Bronchial epithelial cell (primary cell): ENCODE measurements at regions not wholly inside any gene's neighbourhood (a gene's known extent, or its start where the extent isn't known, plus 50 kb on each side); places are given as distances from the start of the nearest gene placed in this dataset.
A peak's percentile ranks its signal among the peaks of the same experiment; 100 is the strongest.

Experiments
- DNase-seq: peaks from one replicate; pipeline ENCODE4 v3.0.0-alpha.2; 2010; ENCODE audit warnings: low read depth
- FAIRE-seq: peaks from 2 replicates; lab custom pipeline; 2011; peaks lifted over from hg19 to GRCh38; lab: Jason Lieb, UNC
- H3K27me3 ChIP-seq: 2 replicates; pipeline ENCODE4 v1.5.1; 2011; ENCODE audit warnings: low read length; ENCODE audit not compliant: control insufficient read depth, insufficient read depth
- H3K36me3 ChIP-seq: 2 replicates; pipeline ENCODE4 v1.5.1; 2011; ENCODE audit warnings: low read length; ENCODE audit not compliant: control insufficient read depth, insufficient read depth
- H3K4me3 ChIP-seq: 2 replicates; pipeline ENCODE4 v1.5.1; 2011; ENCODE audit warnings: mild to moderate bottlenecking, low read depth, low read length, control low read depth
- TF ChIP-seq, protein P1 (sequence below): IDR thresholded peaks from 2 replicates; pipeline ENCODE4 v1.5.1; 2011; ENCODE audit warnings: mild to moderate bottlenecking, moderate library complexity, low read length, control low read depth, inconsistent platforms; ENCODE audit not compliant: insufficient read depth, severe bottlenecking

GRCh38 chr3:103385961-103386656, 951.3 kb downstream of the ZPLD1 start:
- DNase-seq (no peak), FAIRE-seq (no peak)
- Histone ChIP-seq H3K36me3 (no peaks in the 10 kb centered on the region), H3K27me3 (no peaks in the 10 kb centered on the region), H3K4me3 (no peak overlapping the region)
- TF ChIP-seq, protein P1, sequence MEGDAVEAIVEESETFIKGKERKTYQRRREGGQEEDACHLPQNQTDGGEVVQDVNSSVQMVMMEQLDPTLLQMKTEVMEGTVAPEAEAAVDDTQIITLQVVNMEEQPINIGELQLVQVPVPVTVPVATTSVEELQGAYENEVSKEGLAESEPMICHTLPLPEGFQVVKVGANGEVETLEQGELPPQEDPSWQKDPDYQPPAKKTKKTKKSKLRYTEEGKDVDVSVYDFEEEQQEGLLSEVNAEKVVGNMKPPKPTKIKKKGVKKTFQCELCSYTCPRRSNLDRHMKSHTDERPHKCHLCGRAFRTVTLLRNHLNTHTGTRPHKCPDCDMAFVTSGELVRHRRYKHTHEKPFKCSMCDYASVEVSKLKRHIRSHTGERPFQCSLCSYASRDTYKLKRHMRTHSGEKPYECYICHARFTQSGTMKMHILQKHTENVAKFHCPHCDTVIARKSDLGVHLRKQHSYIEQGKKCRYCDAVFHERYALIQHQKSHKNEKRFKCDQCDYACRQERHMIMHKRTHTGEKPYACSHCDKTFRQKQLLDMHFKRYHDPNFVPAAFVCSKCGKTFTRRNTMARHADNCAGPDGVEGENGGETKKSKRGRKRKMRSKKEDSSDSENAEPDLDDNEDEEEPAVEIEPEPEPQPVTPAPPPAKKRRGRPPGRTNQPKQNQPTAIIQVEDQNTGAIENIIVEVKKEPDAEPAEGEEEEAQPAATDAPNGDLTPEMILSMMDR: no peak

GRCh38 chr3:103388214-103388613, 953.4 kb downstream of the ZPLD1 start:
- TF ChIP-seq, protein P1: no peak
- DNase-seq: no peak

GRCh38 chr3:103389356-103389755, 954.5 kb downstream of the ZPLD1 start:
- Histone ChIP-seq H3K4me3 (no peak overlapping the region), H3K27me3 (no peaks in the 10 kb centered on the region), H3K36me3 (no peaks in the 10 kb centered on the region)
- DNase-seq: no peak
- no peak for FAIRE-seq
- TF ChIP-seq, protein P1: no peak

More at GRCh38 chr3:103388214-103388613, 953.4 kb downstream of the ZPLD1 start:
- peak; percentile 13 for FAIRE-seq
- H3K27me3 ChIP-seq: no peaks in the 10 kb centered on the region
- no peak overlapping the region for H3K4me3 ChIP-seq
- no peaks in the 10 kb centered on the region for H3K36me3 ChIP-seq

DNA sequence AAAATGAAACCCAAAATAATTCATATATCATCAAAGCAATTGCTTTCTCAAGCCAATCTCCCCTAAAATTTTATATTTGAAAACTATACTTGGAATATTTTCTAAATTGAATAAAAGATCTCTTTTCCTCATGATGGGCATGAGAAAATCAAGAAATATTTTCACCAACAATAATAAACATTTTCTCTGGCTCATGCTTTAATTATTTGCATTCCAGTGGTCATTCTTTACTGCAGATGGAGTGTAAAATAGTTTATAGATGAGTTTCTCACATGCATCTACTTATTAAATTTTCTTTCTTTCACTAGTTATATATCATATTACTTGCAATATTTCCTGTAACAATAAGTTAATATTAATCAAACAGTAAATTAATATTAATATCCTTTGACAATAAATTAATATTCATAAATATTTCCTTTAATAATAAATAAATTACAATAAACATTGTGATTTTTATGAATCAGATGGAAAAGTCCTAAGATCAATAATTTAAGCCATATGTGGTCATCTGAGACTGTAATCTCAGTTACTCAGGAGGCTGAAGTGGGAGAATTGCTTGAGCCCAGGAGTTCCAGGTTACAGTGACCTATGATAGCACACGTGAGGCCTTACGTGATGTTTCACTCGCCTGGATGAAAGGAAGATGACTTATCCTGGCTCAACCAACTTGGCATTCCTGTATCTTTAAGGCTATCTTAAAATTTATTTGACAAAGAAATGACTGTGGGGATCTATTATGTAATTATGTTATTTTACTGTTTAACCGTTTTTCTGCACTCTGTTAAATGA, 958.8 kb downstream of the ZPLD1 start:
- TF ChIP-seq, protein P1: no peak
- Histone ChIP-seq H3K4me3 (no peak overlapping the region), H3K27me3 (no peaks in the 10 kb centered on the region), H3K36me3 (no peaks in the 10 kb centered on the region)
- FAIRE-seq: no peak
- no peak for DNase-seq

DNA sequence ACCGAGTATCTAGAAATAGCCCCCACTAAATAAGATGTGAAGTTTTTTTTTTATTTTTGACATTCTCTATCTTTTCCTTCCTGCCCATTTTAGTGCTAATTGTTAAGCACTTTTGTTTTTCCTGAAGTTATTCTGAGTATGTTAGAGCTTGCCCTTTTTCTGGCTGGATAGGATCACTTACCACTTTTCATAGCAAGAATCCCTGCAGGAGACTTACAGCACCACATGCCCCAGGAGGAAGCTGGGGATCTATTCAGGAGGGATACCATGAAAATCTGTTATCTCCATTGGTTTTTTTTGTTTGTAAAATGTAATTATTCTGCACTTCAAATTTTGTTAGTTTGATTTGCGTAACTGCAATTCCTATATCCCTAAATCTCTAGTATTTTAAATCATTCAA, 968.4 kb downstream of the ZPLD1 start:
- DNase-seq: no peak
- H3K4me3 ChIP-seq: no peak overlapping the region
- no peaks in the 10 kb centered on the region for H3K27me3 ChIP-seq
- no peaks in the 10 kb centered on the region for H3K36me3 ChIP-seq
- TF ChIP-seq, protein P1: no peak
- FAIRE-seq: no peak
